ENCODE measurements at regions not wholly inside any gene's neighbourhood (a gene's known extent, or its start where the extent isn't known, plus 50 kb on each side); places are given as distances from the start of the nearest gene placed in this dataset.

- DNase-seq = no peak
Observed at GRCh38 chr2:128380061-128380889, 61.6 kb upstream of the HS6ST1 start.

DNA sequence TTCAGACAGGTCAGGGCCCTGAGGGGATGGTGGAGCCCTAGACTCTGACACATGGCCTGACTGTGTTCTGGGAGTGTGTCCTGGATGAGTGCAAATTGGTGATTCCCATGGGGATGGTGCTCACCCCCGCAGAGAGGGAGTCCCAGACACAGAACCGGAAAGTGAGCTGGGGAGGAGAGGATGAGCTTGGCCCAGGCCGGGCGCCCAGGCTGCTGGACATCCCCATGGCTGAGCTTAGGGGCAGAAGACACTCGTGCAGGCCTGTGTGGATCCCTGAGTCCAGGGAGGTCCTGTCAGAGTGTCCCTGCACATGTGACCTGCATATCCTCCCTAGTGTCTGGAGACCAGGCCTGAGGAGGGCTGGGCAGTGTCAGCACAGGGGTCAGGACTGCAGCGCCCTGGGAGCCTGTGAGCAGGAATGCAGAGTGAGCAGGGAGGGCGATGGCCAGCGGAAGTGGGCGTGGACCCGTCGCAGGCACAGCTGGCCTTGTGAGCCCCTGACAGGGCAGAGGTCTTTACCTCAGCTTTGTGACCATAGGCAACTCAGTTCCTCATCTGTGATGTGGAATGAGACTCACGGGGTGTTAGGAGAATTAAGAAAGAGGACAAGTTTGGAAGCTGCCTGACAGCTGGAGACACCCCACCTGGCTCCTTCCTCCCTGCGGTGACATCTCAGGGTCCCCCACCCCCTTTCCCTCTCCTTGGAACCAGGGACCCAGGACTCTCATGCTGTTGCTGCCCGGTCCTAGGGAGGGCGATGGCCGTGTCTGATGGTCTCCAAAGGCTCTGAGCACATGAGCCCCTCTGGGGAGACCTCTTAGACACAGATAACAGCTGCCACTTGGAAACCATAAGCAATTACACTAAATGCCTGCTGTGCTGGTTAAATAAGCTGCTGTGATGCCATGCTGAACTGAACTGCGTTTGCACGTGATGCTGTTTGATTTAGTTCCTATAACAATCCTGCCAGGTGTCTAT lies 62.6 kb upstream of the HS6ST1 start:
- no peak for DNase-seq

GRCh38 chr2:128384446-128384845 lies 65.8 kb upstream of the HS6ST1 start:
- DNase-seq = no peak

GRCh38 chr2:128384956-128385355 lies 66.3 kb upstream of the HS6ST1 start:
- DNase-seq = no peak

- no peak for DNase-seq
Observed at GRCh38 chr2:128385365-128385764, 66.7 kb upstream of the HS6ST1 start.

- no peak for DNase-seq
Observed at GRCh38 chr2:128386066-128386465, 67.4 kb upstream of the HS6ST1 start.

DNA sequence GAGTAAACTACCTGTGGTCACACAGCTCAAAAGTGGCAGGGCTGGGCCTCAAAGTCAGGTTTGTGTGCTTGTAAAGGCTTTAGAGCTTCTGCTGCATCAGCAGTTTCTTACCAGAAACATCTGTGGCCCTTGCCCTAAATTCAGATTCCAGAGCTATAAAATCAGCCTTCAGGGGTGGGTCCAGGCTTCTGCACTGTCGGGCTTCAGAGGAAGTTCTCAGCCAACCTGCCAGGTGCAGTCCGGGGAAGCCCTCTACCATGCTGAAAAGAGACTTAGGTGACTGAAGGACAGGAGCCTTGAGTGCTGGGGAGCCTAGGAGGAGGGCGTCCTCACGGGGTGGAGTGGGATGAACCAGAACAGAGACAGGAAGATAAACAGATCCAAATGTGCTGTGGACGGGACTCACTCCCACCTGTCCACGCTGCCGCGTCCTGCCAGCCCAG lies 69.9 kb upstream of the HS6ST1 start:
- DNase-seq = no peak

DNA sequence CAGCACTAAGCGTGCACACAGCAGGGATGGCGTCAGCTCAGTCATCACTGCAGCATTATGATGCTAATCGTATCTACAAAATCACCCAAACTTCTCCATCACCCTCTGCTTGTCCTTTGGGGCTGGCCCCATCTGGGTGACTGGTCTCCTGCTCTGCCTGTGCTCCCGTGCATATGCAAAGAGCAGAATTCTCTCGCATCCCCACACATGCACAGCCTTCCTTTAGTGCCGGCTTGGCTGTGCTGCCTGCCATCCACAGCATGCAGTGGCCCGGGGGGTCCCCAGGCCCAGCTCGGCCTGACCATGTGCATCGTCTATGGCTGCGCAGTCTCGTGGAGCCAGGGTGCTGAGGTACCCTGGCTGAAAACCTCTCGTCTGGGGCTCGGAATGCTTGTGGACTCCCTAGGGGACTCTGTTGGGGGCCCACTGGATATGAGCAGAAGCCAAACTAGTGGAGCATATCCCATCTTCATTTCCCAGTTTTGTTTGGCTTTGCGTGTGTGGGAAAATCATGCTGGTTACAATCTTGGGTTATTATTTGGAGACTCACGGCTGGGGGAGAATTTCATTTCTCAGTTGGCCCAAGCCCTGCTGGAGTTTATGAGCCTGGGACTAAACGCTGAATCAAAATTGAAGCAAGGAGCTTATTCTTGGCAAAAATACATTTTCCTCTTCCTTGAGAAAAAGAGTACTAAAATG lies 70.9 kb upstream of the HS6ST1 start:
- no peak for DNase-seq

- DNase-seq = no peak
Observed at GRCh38 chr2:128390256-128390990, 71.8 kb upstream of the HS6ST1 start.

- no peak for DNase-seq
Observed at GRCh38 chr2:128390991-128391630, 72.4 kb upstream of the HS6ST1 start.

GRCh38 chr2:128391679-128392078 lies 73.0 kb upstream of the HS6ST1 start:
- DNase-seq = no peak

- DNase-seq = no peak
Observed at GRCh38 chr2:128392207-128392606, 73.5 kb upstream of the HS6ST1 start.

GRCh38 chr2:128394007-128394730 lies 75.5 kb upstream of the HS6ST1 start:
- DNase-seq = no peak

- DNase-seq = no peak
Observed at GRCh38 chr2:128395196-128395595, 76.5 kb upstream of the HS6ST1 start.

DNA sequence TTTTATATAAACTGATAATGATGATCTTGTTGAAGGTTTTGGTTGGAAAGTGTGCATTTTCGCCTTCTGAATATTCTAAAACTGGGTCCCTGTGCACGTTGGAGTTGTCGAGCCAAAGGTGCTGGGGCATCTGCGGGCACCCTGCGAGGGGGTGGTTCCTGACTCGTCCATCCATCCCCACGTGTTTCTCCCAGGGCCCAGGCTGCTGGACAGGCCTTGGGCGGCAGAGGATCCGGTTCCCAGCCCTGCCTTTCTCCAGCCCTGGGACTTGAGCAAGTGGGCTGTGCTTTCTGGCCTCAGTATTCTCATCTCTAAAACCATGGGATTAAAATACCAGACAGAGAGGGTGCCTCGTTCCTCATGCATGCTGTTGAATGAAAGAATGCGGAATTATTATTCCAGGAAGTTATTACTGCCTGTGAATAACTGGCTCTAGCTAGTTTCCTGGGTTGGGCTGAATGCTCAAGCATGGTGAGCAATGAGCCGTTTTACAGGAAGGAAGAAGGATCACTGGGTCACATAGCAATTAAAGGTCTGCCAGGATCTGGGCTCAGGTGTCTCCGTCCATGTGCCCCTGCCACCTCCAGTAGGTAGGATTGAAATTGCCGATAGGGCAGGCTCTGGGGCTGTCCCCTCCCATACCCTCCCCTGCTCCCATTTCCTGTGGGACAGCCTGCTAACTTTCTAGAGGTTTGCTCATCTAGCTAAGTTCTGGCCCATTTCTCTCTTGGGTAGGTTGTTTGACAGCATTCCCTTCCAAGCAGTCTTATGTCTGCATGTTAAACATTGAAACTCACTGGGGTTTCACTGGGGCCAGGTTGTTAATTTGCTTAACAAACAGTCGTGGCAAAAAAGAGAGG lies 77.2 kb upstream of the HS6ST1 start:
- DNase-seq = no peak

GRCh38 chr2:128396500-128396891 lies 77.8 kb upstream of the HS6ST1 start:
- no peak for DNase-seq

- DNase-seq = no peak
Observed at GRCh38 chr2:128396946-128397345, 78.3 kb upstream of the HS6ST1 start.

- no peak for DNase-seq
Observed at GRCh38 chr2:128399256-128399655, 80.6 kb upstream of the HS6ST1 start.

- no peak for DNase-seq
Observed at GRCh38 chr2:128399690-128400291, 81.1 kb upstream of the HS6ST1 start.

GRCh38 chr2:128401680-128402079 lies 83.0 kb upstream of the HS6ST1 start:
- no peak for DNase-seq

Data from stimulated activated CD4-positive, alpha-beta T cell treated with anti-CD3 and anti-CD28 coated beads, Interleukin-4, amount 100 ng/mL, for 4 hours (primary cell).